Mesothelial cell of epicardium (in vitro differentiated cells): ENCODE measurements at regions not wholly inside any gene's neighbourhood (a gene's known extent, or its start where the extent isn't known, plus 50 kb on each side); places are given as distances from the start of the nearest gene placed in this dataset.

Experiments
- DNase-seq, 2 experiments: peaks; one replicate each; pipeline ENCODE4 v3.0.0; 2021; ENCODE audit warnings: low spot score in 2 of 2; ENCODE audit not compliant: unreplicated experiment in 2 of 2
- H3K27ac Mint-ChIP-seq: 2 replicates; pipeline ENCODE4 v1.8.0; 2021; ENCODE audit warnings: mixed read lengths
- H3K27me3 Mint-ChIP-seq: 2 replicates; pipeline ENCODE4 v1.8.0; 2021; ENCODE audit warnings: low read depth, mixed read lengths
- H3K36me3 Mint-ChIP-seq: 2 replicates; pipeline ENCODE4 v1.8.0; 2021; ENCODE audit warnings: mixed read lengths
- H3K4me1 Mint-ChIP-seq: 2 replicates; pipeline ENCODE4 v1.8.0; 2021; ENCODE audit warnings: mixed read lengths
- H3K4me3 Mint-ChIP-seq: 2 replicates; pipeline ENCODE4 v1.8.0; 2021; ENCODE audit warnings: mild to moderate bottlenecking, moderate library complexity, mixed read lengths
- H3K9me3 Mint-ChIP-seq: 2 replicates; pipeline ENCODE4 v1.8.0; 2021; ENCODE audit warnings: mixed read lengths
- CTCF ChIP-seq: fragments of 200-600 bp; sonication (generic); IDR thresholded peaks from one replicate; pipeline ENCODE4 v1.5.0; 2021; ENCODE audit warnings: antibody characterized with exemption; ENCODE audit not compliant: unreplicated experiment

- H3K4me3 Mint-ChIP-seq: no peak overlapping the region
- no peaks in the 10 kb centered on the region for H3K9me3 Mint-ChIP-seq
- no peak for DNase-seq
- no peak overlapping the region for H3K27ac Mint-ChIP-seq
- peaks cover 6% of the 10 kb centered on the region for H3K4me1 Mint-ChIP-seq
- no peaks in the 10 kb centered on the region for H3K36me3 Mint-ChIP-seq
- no peak for TF ChIP-seq CTCF
- H3K27me3 Mint-ChIP-seq: no peaks in the 10 kb centered on the region
These were observed 52.6 kb upstream of the JUN start for GRCh38 chr1:58836408-58836807.

GRCh38 chr1:58837886-58838285 lies 54.0 kb upstream of the JUN start:
- Mint-ChIP-seq H3K36me3 (no peaks in the 10 kb centered on the region), H3K9me3 (no peaks in the 10 kb centered on the region), H3K27ac (no peak overlapping the region), H3K27me3 (no peaks in the 10 kb centered on the region), H3K4me1 (peaks cover 6% of the 10 kb centered on the region), H3K4me3 (no peak overlapping the region)
- no peak for TF ChIP-seq CTCF
- no peak for DNase-seq

- no peaks in the 10 kb centered on the region for H3K9me3 Mint-ChIP-seq
- H3K36me3 Mint-ChIP-seq: no peaks in the 10 kb centered on the region
- DNase-seq: no peak
- no peak overlapping the region for H3K27ac Mint-ChIP-seq
- no peak for TF ChIP-seq CTCF
- no peak overlapping the region for H3K4me3 Mint-ChIP-seq
- no peaks in the 10 kb centered on the region for H3K27me3 Mint-ChIP-seq
- H3K4me1 Mint-ChIP-seq: peaks cover 6% of the 10 kb centered on the region
These were observed 55.4 kb upstream of the JUN start for GRCh38 chr1:58839147-58839795.

GRCh38 chr1:58839846-58840835 lies 56.3 kb upstream of the JUN start:
- no peaks in the 10 kb centered on the region for H3K36me3 Mint-ChIP-seq
- no peaks in the 10 kb centered on the region for H3K27me3 Mint-ChIP-seq
- no peak for DNase-seq
- peak overlapping the region; percentile 47 for H3K27ac Mint-ChIP-seq
- peaks cover 6% of the 10 kb centered on the region for H3K4me1 Mint-ChIP-seq
- H3K4me3 Mint-ChIP-seq: no peak overlapping the region
- H3K9me3 Mint-ChIP-seq: no peaks in the 10 kb centered on the region
- no peak for TF ChIP-seq CTCF

GRCh38 chr1:58841455-58841854 lies 57.6 kb upstream of the JUN start:
- no peaks in the 10 kb centered on the region for H3K27me3 Mint-ChIP-seq
- H3K27ac Mint-ChIP-seq: no peak overlapping the region
- peak; percentile 28 for TF ChIP-seq CTCF
- no peak for DNase-seq
- no peaks in the 10 kb centered on the region for H3K36me3 Mint-ChIP-seq
- no peaks in the 10 kb centered on the region for H3K9me3 Mint-ChIP-seq
- no peak overlapping the region for H3K4me3 Mint-ChIP-seq
- peaks cover 6% of the 10 kb centered on the region for H3K4me1 Mint-ChIP-seq
